Sigmoid colon (tissue), 4 donors: ENCODE measurements at regions not wholly inside any gene's neighbourhood (a gene's known extent, or its start where the extent isn't known, plus 50 kb on each side); places are given as distances from the start of the nearest gene placed in this dataset.

Experiments
- EP300 ChIP-seq, 4 donors: sonication (generic); formaldehyde crosslinking; IDR thresholded peaks; one replicate each; pipeline ENCODE4 v1.6.1; 2017; ENCODE audit warnings: antibody characterized with exemption in 4 of 4
- POLR2A ChIP-seq, 2 donors: fragments of 450-650 bp; IDR thresholded peaks; one replicate each; pipeline ENCODE4 v1.6.1; 2016; ENCODE audit warnings: antibody characterized with exemption in 2 of 2, mild to moderate bottlenecking in 2 of 2, moderate library complexity in 2 of 2

GRCh38 chr7:53602817-53603418 is 567.5 kb downstream of the POM121L12 start:
- TF ChIP-seq POLR2A (IDR thresholded peaks at IDR 0.05) (no peak), EP300 (IDR thresholded peaks at IDR 0.05) (no peak)
